ENCODE measurements at regions not wholly inside any gene's neighbourhood (a gene's known extent, or its start where the extent isn't known, plus 50 kb on each side); places are given as distances from the start of the nearest gene placed in this dataset.

DNA sequence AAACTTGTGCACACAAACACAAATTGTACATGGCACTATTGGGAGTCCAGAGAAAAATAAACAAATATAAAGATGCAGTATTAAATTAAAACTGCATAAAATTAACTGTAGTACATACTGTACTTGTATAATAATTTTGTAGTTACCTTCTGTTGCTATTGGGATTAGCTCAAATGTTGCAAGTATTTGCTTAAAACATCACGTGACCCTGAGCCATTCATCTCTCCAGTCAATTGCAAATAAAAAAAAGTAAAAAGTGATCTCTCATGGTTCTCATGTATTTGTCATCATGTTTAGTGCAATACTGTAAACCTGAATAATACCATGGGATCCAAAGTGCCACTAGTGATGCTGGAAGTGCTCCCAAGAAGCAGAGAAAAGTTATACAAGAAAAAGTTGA, 88.1 kb upstream of the NAV3 start (continued):
- TF ChIP-seq, protein P1, sequence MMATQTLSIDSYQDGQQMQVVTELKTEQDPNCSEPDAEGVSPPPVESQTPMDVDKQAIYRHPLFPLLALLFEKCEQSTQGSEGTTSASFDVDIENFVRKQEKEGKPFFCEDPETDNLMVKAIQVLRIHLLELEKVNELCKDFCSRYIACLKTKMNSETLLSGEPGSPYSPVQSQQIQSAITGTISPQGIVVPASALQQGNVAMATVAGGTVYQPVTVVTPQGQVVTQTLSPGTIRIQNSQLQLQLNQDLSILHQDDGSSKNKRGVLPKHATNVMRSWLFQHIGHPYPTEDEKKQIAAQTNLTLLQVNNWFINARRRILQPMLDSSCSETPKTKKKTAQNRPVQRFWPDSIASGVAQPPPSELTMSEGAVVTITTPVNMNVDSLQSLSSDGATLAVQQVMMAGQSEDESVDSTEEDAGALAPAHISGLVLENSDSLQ (IDR thresholded peaks at IDR 0.05), result no peak
- TF ChIP-seq, protein P2, sequence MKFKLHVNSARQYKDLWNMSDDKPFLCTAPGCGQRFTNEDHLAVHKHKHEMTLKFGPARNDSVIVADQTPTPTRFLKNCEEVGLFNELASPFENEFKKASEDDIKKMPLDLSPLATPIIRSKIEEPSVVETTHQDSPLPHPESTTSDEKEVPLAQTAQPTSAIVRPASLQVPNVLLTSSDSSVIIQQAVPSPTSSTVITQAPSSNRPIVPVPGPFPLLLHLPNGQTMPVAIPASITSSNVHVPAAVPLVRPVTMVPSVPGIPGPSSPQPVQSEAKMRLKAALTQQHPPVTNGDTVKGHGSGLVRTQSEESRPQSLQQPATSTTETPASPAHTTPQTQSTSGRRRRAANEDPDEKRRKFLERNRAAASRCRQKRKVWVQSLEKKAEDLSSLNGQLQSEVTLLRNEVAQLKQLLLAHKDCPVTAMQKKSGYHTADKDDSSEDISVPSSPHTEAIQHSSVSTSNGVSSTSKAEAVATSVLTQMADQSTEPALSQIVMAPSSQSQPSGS (IDR thresholded peaks at IDR 0.05; ENCODE audit: low read length), result no peak
- TF ChIP-seq IKZF1 (conservative IDR thresholded peaks at IDR 0.05) (no peak), SUPT20H (IDR thresholded peaks at IDR 0.05; ENCODE audit: borderline replicate concordance, control insufficient read depth, low read depth, low read length) (no peak), CHD1 (IDR thresholded peaks at IDR 0.05; ENCODE audit: low read depth, low read length) (no peak)

DNA sequence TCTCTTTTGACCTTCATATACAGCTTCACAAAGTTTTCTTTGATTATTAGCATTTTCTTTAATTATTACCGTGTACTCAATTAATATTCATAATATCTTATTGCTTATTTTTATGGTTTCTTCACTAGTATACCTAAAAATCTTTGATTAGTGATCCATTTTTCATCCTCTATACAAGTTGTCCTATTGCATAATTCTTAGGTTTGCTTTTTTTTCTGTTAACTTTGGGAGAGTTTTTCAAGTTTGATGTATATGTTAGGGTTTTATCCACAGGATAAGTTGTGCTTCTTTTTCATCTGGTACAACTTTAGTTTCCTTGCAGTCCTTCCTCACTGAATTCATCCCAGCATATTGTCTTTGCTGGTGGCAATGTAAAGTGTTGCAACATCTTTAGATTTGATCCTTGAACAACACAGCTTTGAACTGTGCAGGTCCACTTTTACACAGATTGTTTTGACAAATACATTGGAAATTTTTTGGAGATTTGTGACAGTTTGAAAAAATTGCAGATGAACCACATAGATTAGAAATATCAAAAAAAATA, 88.6 kb upstream of the NAV3 start:
- ChIA-PET POLR2A (no interaction called here), SMC1A (ENCODE audit: uncharacterized antibody, unreplicated experiment) (no interaction called here), CTCF (interaction anchor here (1.7 kb wide), 1 partner anchor 184 kb away, joined by 4 read pairs; no protein-coding TSS in a partner anchor), RAD21 (ENCODE audit: unreplicated experiment) (no interaction called here)
- Histone ChIP-seq H4K20me1 (ENCODE audit: control insufficient read depth, insufficient read depth) (no peaks in the 10 kb centered on the region), H3K4me1 (ENCODE audit: control insufficient read depth, insufficient read depth, low read length) (peaks cover 10% of the 10 kb centered on the region), H3K4me2 (ENCODE audit: control insufficient read depth, insufficient read depth) (no peak overlapping the region), H2AFZ (ENCODE audit: control insufficient read depth, low read depth, low read length) (no peak overlapping the region), H3K27me3 (replicated peaks in 1 of 2; ENCODE audit: control insufficient read depth in 2 of 2, insufficient read depth in 2 of 2, low read length in 1 of 2) (no peaks in the 10 kb centered on the region), H3K27ac (ENCODE audit: control insufficient read depth, insufficient read depth) (no peak overlapping the region), H3K4me3 (no peak overlapping the region), H3K36me3 (ENCODE audit: control insufficient read depth in 2 of 2, insufficient read depth in 2 of 2, low read length in 1 of 2) (no peaks in the 10 kb centered on the region), H3K79me2 (ENCODE audit: control insufficient read depth, insufficient read depth, low read length) (no peaks in the 10 kb centered on the region), H3K9ac (ENCODE audit: control insufficient read depth, insufficient read depth, low read length) (no peak overlapping the region), H3K9me3 (replicated peaks; ENCODE audit: control insufficient read depth, insufficient read depth, low read length) (no peaks in the 10 kb centered on the region)
- TF ChIP-seq SP1 (IDR thresholded peaks at IDR 0.05; ENCODE audit: low read depth, low read length) (no peak), KAT2A (conservative IDR thresholded peaks at IDR 0.05; ENCODE audit: control insufficient read depth, low read depth, low read length) (no peak)
- TF ChIP-seq, protein P3, sequence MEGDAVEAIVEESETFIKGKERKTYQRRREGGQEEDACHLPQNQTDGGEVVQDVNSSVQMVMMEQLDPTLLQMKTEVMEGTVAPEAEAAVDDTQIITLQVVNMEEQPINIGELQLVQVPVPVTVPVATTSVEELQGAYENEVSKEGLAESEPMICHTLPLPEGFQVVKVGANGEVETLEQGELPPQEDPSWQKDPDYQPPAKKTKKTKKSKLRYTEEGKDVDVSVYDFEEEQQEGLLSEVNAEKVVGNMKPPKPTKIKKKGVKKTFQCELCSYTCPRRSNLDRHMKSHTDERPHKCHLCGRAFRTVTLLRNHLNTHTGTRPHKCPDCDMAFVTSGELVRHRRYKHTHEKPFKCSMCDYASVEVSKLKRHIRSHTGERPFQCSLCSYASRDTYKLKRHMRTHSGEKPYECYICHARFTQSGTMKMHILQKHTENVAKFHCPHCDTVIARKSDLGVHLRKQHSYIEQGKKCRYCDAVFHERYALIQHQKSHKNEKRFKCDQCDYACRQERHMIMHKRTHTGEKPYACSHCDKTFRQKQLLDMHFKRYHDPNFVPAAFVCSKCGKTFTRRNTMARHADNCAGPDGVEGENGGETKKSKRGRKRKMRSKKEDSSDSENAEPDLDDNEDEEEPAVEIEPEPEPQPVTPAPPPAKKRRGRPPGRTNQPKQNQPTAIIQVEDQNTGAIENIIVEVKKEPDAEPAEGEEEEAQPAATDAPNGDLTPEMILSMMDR (IDR thresholded peaks at IDR 0.05 in 2 of 3, conservative IDR thresholded peaks at IDR 0.05 in 1 of 3; ENCODE audit: control insufficient read depth in 2 of 3, extremely low read depth in 1 of 3, insufficient read depth in 1 of 3, low read depth in 3 of 3, low read length in 3 of 3), result no peak
- TF ChIP-seq, protein P4, sequence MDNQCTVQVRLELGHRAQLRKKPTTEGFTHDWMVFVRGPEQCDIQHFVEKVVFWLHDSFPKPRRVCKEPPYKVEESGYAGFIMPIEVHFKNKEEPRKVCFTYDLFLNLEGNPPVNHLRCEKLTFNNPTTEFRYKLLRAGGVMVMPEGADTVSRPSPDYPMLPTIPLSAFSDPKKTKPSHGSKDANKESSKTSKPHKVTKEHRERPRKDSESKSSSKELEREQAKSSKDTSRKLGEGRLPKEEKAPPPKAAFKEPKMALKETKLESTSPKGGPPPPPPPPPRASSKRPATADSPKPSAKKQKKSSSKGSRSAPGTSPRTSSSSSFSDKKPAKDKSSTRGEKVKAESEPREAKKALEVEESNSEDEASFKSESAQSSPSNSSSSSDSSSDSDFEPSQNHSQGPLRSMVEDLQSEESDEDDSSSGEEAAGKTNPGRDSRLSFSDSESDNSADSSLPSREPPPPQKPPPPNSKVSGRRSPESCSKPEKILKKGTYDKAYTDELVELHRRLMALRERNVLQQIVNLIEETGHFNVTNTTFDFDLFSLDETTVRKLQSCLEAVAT (IDR thresholded peaks at IDR 0.05), result no peak
- BruUV-seq (replicated peaks), result no TSS peak
- FAIRE-seq (no peak), DNase-seq (ENCODE audit: low read depth, low spot score) (no peak), ATAC-seq (no peak)
- intact Hi-C loops (cut with micrococcal nuclease; ENCODE audit: unreplicated experiment), result no loop called here
- 48% methylated on average over 1 of the region's 1 CpG for WGBS (ENCODE audit: insufficient coverage, insufficient replicate concordance, low lambda C conversion rate, missing lambda C conversion rate)
- in situ Hi-C loops (cut with MboI), result no loop called here

Measured in GM12878 (cell line).